Activated B cell treated with CpG ODN at 0.5 μM for 24 hours (primary cell): ENCODE measurements at regions not wholly inside any gene's neighbourhood (a gene's known extent, or its start where the extent isn't known, plus 50 kb on each side); places are given as distances from the start of the nearest gene placed in this dataset.

Experiments used
- ATAC-seq: fragments of 200-7000 bp; cut with Tn5 transposase; one replicate; pipeline ENCODE4 v1.10.0; 2021; ENCODE audit warnings: low read depth, mild to moderate bottlenecking, moderate library complexity
- CTCF ChIA-PET: fragments of 350-600 bp; sonication (Branson Sonifier 250); formaldehyde crosslinking; loops from one replicate; lab custom pipeline; 2021; ENCODE audit warnings: antibody characterized with exemption; lab: Charles Lee
- POLR2A ChIA-PET: fragments of 350-600 bp; sonication (Branson Sonifier 250); formaldehyde crosslinking; loops from one replicate; lab custom pipeline; 2021; ENCODE audit warnings: antibody characterized with exemption; lab: Charles Lee
- DNase-seq: peaks from one replicate; pipeline ENCODE4 v3.0.0; 2022
- H3K27ac Mint-ChIP-seq: one replicate; pipeline ENCODE4 v1.8.0; 2020; ENCODE audit warnings: mixed read lengths
- H3K27me3 Mint-ChIP-seq: one replicate; pipeline ENCODE4 v1.8.0; 2021; ENCODE audit warnings: mixed read lengths
- H3K36me3 Mint-ChIP-seq: one replicate; pipeline ENCODE4 v1.8.0; 2021; ENCODE audit warnings: low read depth, mixed read lengths
- H3K4me1 Mint-ChIP-seq: one replicate; pipeline ENCODE4 v1.8.0; 2021; ENCODE audit warnings: mixed read lengths
- H3K4me3 Mint-ChIP-seq: one replicate; pipeline ENCODE4 v1.8.0; 2020; ENCODE audit warnings: mild to moderate bottlenecking, mixed read lengths
- H3K9me3 Mint-ChIP-seq: one replicate; pipeline ENCODE4 v1.8.0; 2020; ENCODE audit warnings: mixed read lengths
- CTCF ChIP-seq: fragments of 200-600 bp; IDR thresholded peaks from one replicate; pipeline ENCODE4 v1.8.0; 2022; ENCODE audit warnings: antibody characterized with exemption, mild to moderate bottlenecking
- intact Hi-C: fragments of 100-400 bp; cut with micrococcal nuclease; formaldehyde crosslinking; loops from one replicate; pipeline ENCODE4 v1.15.1; 2024

GRCh38 chr12:97387844-97388243, 74.8 kb upstream of the RMST start:
- no peak overlapping the region for H3K4me3 Mint-ChIP-seq
- DNase-seq: no peak
- no peaks in the 10 kb centered on the region for H3K36me3 Mint-ChIP-seq
- ChIA-PET CTCF (no interaction called here), POLR2A (no interaction called here)
- no peaks in the 10 kb centered on the region for H3K9me3 Mint-ChIP-seq
- no peak overlapping the region for H3K27ac Mint-ChIP-seq
- no peak for TF ChIP-seq CTCF
- no peaks in the 10 kb centered on the region for H3K4me1 Mint-ChIP-seq
- no peak for ATAC-seq
- intact Hi-C loops: no loop called here
- H3K27me3 Mint-ChIP-seq: no peaks in the 10 kb centered on the region

GRCh38 chr12:97394657-97395056, 67.9 kb upstream of the RMST start:
- Mint-ChIP-seq H3K27ac (no peak overlapping the region), H3K4me1 (no peaks in the 10 kb centered on the region), H3K9me3 (no peaks in the 10 kb centered on the region), H3K4me3 (no peak overlapping the region), H3K27me3 (peaks cover 4% of the 10 kb centered on the region), H3K36me3 (no peaks in the 10 kb centered on the region)
- no peak for TF ChIP-seq CTCF
- DNase-seq (no peak), ATAC-seq (no peak)
- POLR2A ChIA-PET: no interaction called here
- intact Hi-C loops: no loop called here
- CTCF ChIA-PET: no interaction called here

- H3K36me3 Mint-ChIP-seq: no peaks in the 10 kb centered on the region
- no peak overlapping the region for H3K4me3 Mint-ChIP-seq
- no peak for DNase-seq
- TF ChIP-seq CTCF: no peak
- H3K9me3 Mint-ChIP-seq: no peaks in the 10 kb centered on the region
- no peak overlapping the region for H3K27ac Mint-ChIP-seq
- peaks cover 7% of the 10 kb centered on the region for H3K27me3 Mint-ChIP-seq
- intact Hi-C loops: no loop called here
- no peaks in the 10 kb centered on the region for H3K4me1 Mint-ChIP-seq
- POLR2A ChIA-PET: no interaction called here
- CTCF ChIA-PET: interaction anchor here (1.0 kb wide), 1 partner anchor 248 kb away, joined by 3 read pairs; no protein-coding TSS in a partner anchor
- ATAC-seq: no peak
Observed at GRCh38 chr12:97397008-97397407, 65.6 kb upstream of the RMST start.

- peaks cover 7% of the 10 kb centered on the region for H3K27me3 Mint-ChIP-seq
- no peak for TF ChIP-seq CTCF
- no peaks in the 10 kb centered on the region for H3K36me3 Mint-ChIP-seq
- CTCF ChIA-PET: no interaction called here
- H3K4me1 Mint-ChIP-seq: no peaks in the 10 kb centered on the region
- no peaks in the 10 kb centered on the region for H3K9me3 Mint-ChIP-seq
- no peak overlapping the region for H3K27ac Mint-ChIP-seq
- ATAC-seq (no peak), DNase-seq (no peak)
- POLR2A ChIA-PET: no interaction called here
- intact Hi-C loops: no loop called here
- no peak overlapping the region for H3K4me3 Mint-ChIP-seq
Observed at GRCh38 chr12:97398704-97399103, 63.9 kb upstream of the RMST start.

GRCh38 chr12:97404093-97404492, 58.5 kb upstream of the RMST start:
- CTCF ChIA-PET: interaction anchor here (0.6 to 1.9 kb wide), 9 partner anchors 12 to 826 kb away, joined by 3 to 9 read pairs (median 4); no protein-coding TSS in a partner anchor
- no peak overlapping the region for H3K4me3 Mint-ChIP-seq
- TF ChIP-seq CTCF: no peak

More at GRCh38 chr12:97404093-97404492, 58.5 kb upstream of the RMST start:
- Mint-ChIP-seq H3K4me1 (no peaks in the 10 kb centered on the region), H3K27me3 (peaks cover 3% of the 10 kb centered on the region), H3K9me3 (no peaks in the 10 kb centered on the region), H3K36me3 (no peaks in the 10 kb centered on the region), H3K27ac (no peak overlapping the region)
- no peak for ATAC-seq
- DNase-seq: no peak
- POLR2A ChIA-PET: no interaction called here
- intact Hi-C loops: loop anchor here (1.0 kb wide), 2 partner anchors 255 to 826 kb away; no protein-coding TSS in a partner anchor
